Naive thymus-derived CD4-positive, alpha-beta T cell (primary cell): ENCODE measurements at regions not wholly inside any gene's neighbourhood (a gene's known extent, or its start where the extent isn't known, plus 50 kb on each side); places are given as distances from the start of the nearest gene placed in this dataset.

ENCODE experiments used
- ATAC-seq: fragments of 150-1000 bp; cut with Tn5 transposase; 2 replicates; pipeline ENCODE4 v1.10.0; 2021; ENCODE audit warnings: mild to moderate bottlenecking, moderate library complexity
- CTCF ChIA-PET: fragments of 350-600 bp; sonication (Branson Sonifier 250); formaldehyde crosslinking; loops from one replicate; lab custom pipeline; 2021; ENCODE audit warnings: antibody characterized with exemption; lab: Charles Lee
- POLR2A ChIA-PET: fragments of 350-600 bp; sonication (Branson Sonifier 250); formaldehyde crosslinking; loops from one replicate; lab custom pipeline; 2021; ENCODE audit warnings: antibody characterized with exemption, inconsistent platforms; lab: Charles Lee
- DNase-seq, 9 donors: peaks; one replicate each; pipeline versions ENCODE4 v3.0.0 to v3.0.0-alpha.2; 2020 to 2022; ENCODE audit warnings: mixed read lengths in 1 of 9
- H3K27ac ChIP-seq: one replicate; pipeline ENCODE4 v1.7.0; 2013; ENCODE audit warnings: mild to moderate bottlenecking, low read depth, low read length, moderate library complexity
- H3K27me3 ChIP-seq, 2 donors: one replicate each; pipeline ENCODE4 v1.7.0; 2013; ENCODE audit warnings: low read length in 2 of 2, mild to moderate bottlenecking in 2 of 2, moderate library complexity in 2 of 2; ENCODE audit not compliant: control insufficient read depth in 2 of 2, insufficient read depth in 2 of 2
- H3K36me3 ChIP-seq, 3 experiments: 1 replicate in 2 of 3; 2 replicates in 1 of 3; pipeline ENCODE4 v1.7.0; 2013; ENCODE audit warnings: low read length in 3 of 3, mild to moderate bottlenecking in 3 of 3, moderate library complexity in 1 of 3; ENCODE audit not compliant: insufficient read depth in 3 of 3, control insufficient read depth in 2 of 3
- H3K4me1 ChIP-seq, 2 donors: one replicate each; pipeline ENCODE4 v1.7.0; 2013; ENCODE audit warnings: low read length in 2 of 2, mild to moderate bottlenecking in 2 of 2, moderate library complexity in 1 of 2; ENCODE audit not compliant: control insufficient read depth in 2 of 2, insufficient read depth in 2 of 2
- H3K4me3 ChIP-seq: 2 replicates; pipeline ENCODE4 v1.7.0; 2013; ENCODE audit warnings: mild to moderate bottlenecking, low read length
- H3K9me3 ChIP-seq, 3 experiments: 1 replicate in 2 of 3; 2 replicates in 1 of 3; pipeline ENCODE4 v1.7.0; 2013; ENCODE audit warnings: low read length in 3 of 3; ENCODE audit not compliant: control insufficient read depth in 2 of 3
- H3K27ac Mint-ChIP-seq, 9 donors: one replicate each; pipeline ENCODE4 v1.8.0; 2020 to 2022; ENCODE audit warnings: mixed read lengths in 9 of 9, mild to moderate bottlenecking in 8 of 9, moderate library complexity in 5 of 9, inconsistent platforms in 2 of 9
- H3K27me3 Mint-ChIP-seq, 5 donors: one replicate each; pipeline ENCODE4 v1.8.0; 2021 to 2022; ENCODE audit warnings: mixed read lengths in 5 of 5, mild to moderate bottlenecking in 1 of 5
- H3K36me3 Mint-ChIP-seq, 5 donors: one replicate each; pipeline ENCODE4 v1.8.0; 2020 to 2022; ENCODE audit warnings: mixed read lengths in 5 of 5, mild to moderate bottlenecking in 3 of 5, inconsistent platforms in 1 of 5
- H3K4me1 Mint-ChIP-seq, 7 donors: one replicate each; pipeline ENCODE4 v1.8.0; 2020 to 2022; ENCODE audit warnings: mixed read lengths in 7 of 7, mild to moderate bottlenecking in 3 of 7, inconsistent platforms in 1 of 7
- H3K4me3 Mint-ChIP-seq, 10 donors: one replicate each; pipeline ENCODE4 v1.8.0; 2020 to 2022; ENCODE audit warnings: mild to moderate bottlenecking in 10 of 10, mixed read lengths in 10 of 10, moderate library complexity in 6 of 10, inconsistent platforms in 2 of 10
- H3K9me3 Mint-ChIP-seq, 11 donors: one replicate each; pipeline ENCODE4 v1.8.0; 2020 to 2022; ENCODE audit warnings: mixed read lengths in 11 of 11, mild to moderate bottlenecking in 4 of 11, inconsistent platforms in 1 of 11, moderate library complexity in 1 of 11
- intact Hi-C, 2 donors: fragments of 100-400 bp; cut with micrococcal nuclease; formaldehyde crosslinking; loops; one replicate each; pipeline ENCODE4 v1.15.1; 2023

DNA sequence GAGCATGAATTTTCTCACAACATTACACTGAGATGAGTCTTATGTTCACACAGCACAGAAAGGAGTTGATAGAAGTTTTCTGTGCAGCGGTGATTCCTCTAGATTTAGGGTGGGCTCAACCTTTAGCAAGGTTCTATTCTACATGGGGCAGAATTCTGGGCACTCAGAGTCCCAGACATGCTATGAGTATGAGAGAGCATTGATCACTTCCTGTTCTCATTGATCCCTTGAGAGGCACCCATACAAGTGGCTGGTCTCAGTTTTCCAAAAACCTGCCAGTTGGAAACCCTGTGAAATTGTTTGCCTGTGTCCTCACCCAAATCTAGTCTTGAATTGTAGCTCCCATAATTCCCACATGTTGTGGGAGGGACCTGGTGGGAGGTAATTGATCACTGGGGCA is 112.5 kb upstream of the NR2F2 start:
- H3K4me3 ChIP-seq, result no peak overlapping the region
- H3K36me3 ChIP-seq, result no peaks in the 10 kb centered on the region
- Mint-ChIP-seq H3K9me3 (peaks cover 0 to 15% (median 3%) of the 10 kb centered on the region in 11 donors), H3K27ac (no peak overlapping the region), H3K27me3 (peaks cover 0 to 32% (median 18%) of the 10 kb centered on the region in 5 donors), H3K4me3 (no peak overlapping the region), H3K4me1 (no peaks in the 10 kb centered on the region), H3K36me3 (peaks cover 0 to 4% (median 0%) of the 10 kb centered on the region in 5 donors)
- H3K27ac ChIP-seq, result no peak overlapping the region
- DNase-seq (no peak), ATAC-seq (no peak)
- CTCF ChIA-PET, result no interaction called here
- no peaks in the 10 kb centered on the region for H3K4me1 ChIP-seq
- no peaks in the 10 kb centered on the region for H3K27me3 ChIP-seq
- H3K9me3 ChIP-seq, result no peaks in the 10 kb centered on the region
- POLR2A ChIA-PET, result no interaction called here
- intact Hi-C loops, result no loop called here

DNA sequence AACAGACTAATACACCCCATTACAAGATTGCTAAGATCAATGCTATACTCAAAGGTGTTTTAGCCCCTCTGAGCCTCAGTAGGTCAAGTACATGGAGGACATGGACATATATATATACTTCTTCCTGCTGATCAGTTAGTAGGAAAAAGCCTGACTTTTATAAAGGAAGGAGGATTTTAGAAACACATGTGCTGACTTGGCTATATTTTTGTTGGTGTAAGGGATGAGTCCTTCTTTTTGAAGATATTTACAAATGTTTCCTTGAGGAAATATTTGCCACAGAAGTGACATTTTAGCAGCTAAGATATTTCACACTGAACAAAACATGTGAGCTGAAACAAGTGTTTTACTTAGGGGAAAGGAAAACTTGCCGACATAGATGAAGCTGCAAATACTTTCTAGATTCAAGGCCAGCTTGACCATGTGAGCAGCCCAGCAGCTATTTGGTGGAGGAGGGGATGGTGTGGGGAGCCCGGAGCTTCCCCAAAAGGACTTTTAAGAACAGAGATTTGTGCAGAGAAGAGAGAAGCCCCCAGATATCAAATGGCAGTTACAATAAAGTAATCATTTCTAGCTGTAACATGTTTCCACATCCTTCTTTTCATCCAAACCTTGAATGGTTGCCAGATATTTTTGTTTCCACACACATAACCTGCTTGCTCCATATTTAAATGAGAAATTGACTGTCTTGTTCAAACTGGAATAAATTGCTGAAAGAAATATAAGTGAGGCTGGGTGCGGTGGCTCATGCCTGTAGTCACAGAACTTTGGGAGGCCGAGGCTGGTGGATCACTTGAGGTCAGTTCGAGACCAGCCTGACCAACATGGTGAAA is 111.7 kb upstream of the NR2F2 start:
- peaks cover 0 to 39% (median 24%) of the 10 kb centered on the region in 5 donors for H3K27me3 Mint-ChIP-seq

DNA sequence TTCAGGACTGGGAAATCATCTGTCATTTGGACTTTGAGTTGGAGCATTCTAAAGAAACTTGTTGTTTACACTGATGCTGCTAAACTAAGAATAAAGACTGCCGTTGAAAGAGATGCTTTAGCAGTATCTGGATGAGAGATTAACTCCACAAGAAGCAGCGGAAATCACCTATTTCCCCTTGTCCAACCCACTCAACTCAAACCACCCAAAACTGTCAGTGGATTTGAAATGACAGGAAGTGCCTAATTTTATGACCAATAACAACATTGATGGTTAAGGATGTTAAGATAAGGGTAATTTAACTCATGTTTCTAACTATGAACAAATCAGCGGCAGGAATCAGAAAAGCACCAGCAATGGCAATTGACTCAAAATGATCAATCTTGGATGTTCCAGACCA is 110.8 kb upstream of the NR2F2 start:
- Histone ChIP-seq H3K4me1 (no peaks in the 10 kb centered on the region), H3K9me3 (no peaks in the 10 kb centered on the region), H3K4me3 (no peak overlapping the region), H3K27ac (no peak overlapping the region), H3K27me3 (no peaks in the 10 kb centered on the region), H3K36me3 (no peaks in the 10 kb centered on the region)
- ATAC-seq (no peak), DNase-seq (no peak)
- Mint-ChIP-seq H3K4me1 (no peaks in the 10 kb centered on the region), H3K27ac (no peak overlapping the region), H3K36me3 (peaks cover 0 to 4% (median 0%) of the 10 kb centered on the region in 5 donors), H3K27me3 (peaks cover 0 to 41% (median 25%) of the 10 kb centered on the region in 5 donors), H3K9me3 (peaks cover 0 to 15% (median 3%) of the 10 kb centered on the region in 11 donors), H3K4me3 (no peak overlapping the region)
- intact Hi-C loops, result no loop called here
- ChIA-PET CTCF (no interaction called here), POLR2A (no interaction called here)

More for the DNA sequence above, 111.7 kb upstream of the NR2F2 start:
- peaks cover 0 to 4% (median 0%) of the 10 kb centered on the region in 5 donors for H3K36me3 Mint-ChIP-seq
- no peaks in the 10 kb centered on the region for H3K4me1 Mint-ChIP-seq
- no peak for ATAC-seq
- peaks cover 0 to 15% (median 3%) of the 10 kb centered on the region in 11 donors for H3K9me3 Mint-ChIP-seq
- H3K4me3 Mint-ChIP-seq, result no peak overlapping the region
- ChIA-PET POLR2A (no interaction called here), CTCF (no interaction called here)
- H3K36me3 ChIP-seq, result no peaks in the 10 kb centered on the region
- H3K27ac ChIP-seq, result no peak overlapping the region
- no peaks in the 10 kb centered on the region for H3K27me3 ChIP-seq
- DNase-seq, result no peak
- no peak overlapping the region for H3K4me3 ChIP-seq
- H3K9me3 ChIP-seq, result no peaks in the 10 kb centered on the region
- intact Hi-C loops, result no loop called here
- H3K27ac Mint-ChIP-seq, result no peak overlapping the region
- H3K4me1 ChIP-seq, result no peaks in the 10 kb centered on the region

DNA sequence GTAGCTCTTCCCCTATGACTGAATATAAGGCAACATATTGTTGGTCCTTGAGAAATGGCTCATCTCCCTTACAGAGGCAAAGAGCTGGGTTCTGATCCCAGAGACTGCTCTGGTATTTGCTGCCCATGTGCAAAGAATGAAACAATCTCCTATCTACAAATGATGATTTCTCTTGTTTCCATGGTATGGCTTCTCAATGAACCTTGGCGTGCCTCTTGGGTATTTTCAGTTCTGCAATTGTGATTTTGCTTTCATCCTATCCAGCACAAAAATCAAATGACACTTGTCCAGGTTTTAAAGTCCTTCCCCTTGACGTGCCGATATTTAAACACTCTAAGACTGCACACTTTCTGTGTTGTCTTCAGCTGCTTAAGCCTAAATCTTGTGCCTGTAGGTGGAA is 109.8 kb upstream of the NR2F2 start:
- ChIA-PET POLR2A (no interaction called here), CTCF (no interaction called here)
- Mint-ChIP-seq H3K27ac (no peak overlapping the region), H3K9me3 (peaks cover 0 to 15% (median 3%) of the 10 kb centered on the region in 11 donors), H3K36me3 (peaks cover 0 to 4% (median 0%) of the 10 kb centered on the region in 5 donors), H3K4me1 (no peaks in the 10 kb centered on the region), H3K4me3 (no peak overlapping the region), H3K27me3 (peaks cover 0 to 44% (median 27%) of the 10 kb centered on the region in 5 donors)
- ATAC-seq (no peak), DNase-seq (no peak)
- no peaks in the 10 kb centered on the region for H3K9me3 ChIP-seq
- no peak overlapping the region for H3K4me3 ChIP-seq
- H3K27ac ChIP-seq, result no peak overlapping the region
- no peaks in the 10 kb centered on the region for H3K4me1 ChIP-seq
- intact Hi-C loops, result no loop called here
- no peaks in the 10 kb centered on the region for H3K36me3 ChIP-seq
- H3K27me3 ChIP-seq, result no peaks in the 10 kb centered on the region

DNA sequence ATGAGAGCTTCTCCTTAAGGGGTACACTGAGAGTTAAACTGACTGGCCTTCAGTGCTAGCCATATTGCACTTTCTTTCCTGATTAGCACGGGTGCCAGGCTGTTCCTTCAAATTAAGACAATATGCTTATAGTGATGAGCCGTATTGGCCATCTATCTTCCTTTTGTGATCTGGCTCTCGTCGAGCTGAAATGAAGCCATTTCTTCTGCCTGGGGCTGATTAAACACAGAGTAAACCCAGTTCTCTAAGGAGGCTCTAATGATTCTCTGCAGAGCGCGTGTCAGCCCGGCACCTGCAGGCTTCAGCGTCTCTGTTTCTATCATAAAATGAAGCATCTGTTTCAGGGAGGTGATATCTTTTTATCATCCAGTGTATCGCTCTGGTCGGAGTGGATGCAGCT is 107.5 kb upstream of the NR2F2 start:
- POLR2A ChIA-PET, result no interaction called here
- intact Hi-C loops, result no loop called here
- H3K4me3 Mint-ChIP-seq, result no peak overlapping the region

DNA sequence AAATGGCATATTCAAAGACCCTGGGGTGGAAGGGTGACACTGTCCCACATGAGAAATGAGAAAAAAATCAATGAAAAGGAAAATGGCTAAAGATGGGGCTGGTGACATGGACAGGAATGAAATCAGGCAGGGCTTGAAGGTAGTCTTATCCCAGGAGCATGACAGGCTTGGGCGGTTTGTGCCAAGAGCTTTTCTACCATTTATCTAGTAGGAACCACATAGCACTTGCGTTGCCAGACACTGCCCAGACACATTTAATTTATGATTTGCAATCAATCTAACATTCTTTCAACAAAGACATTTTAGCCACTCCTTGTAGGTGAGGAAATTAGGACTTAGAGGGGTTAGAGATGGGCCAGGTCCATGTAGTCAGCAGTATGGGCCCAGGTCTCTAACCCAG is 106.6 kb upstream of the NR2F2 start:
- H3K36me3 ChIP-seq, result no peaks in the 10 kb centered on the region
- ChIA-PET CTCF (no interaction called here), POLR2A (no interaction called here)
- Mint-ChIP-seq H3K9me3 (peaks cover 0 to 6% (median 0%) of the 10 kb centered on the region in 11 donors), H3K36me3 (peaks cover 0 to under 1% (median 0%) of the 10 kb centered on the region in 5 donors), H3K27ac (no peak overlapping the region), H3K4me3 (no peak overlapping the region), H3K4me1 (no peaks in the 10 kb centered on the region), H3K27me3 (peaks cover 0 to 39% (median 28%) of the 10 kb centered on the region in 5 donors)
- intact Hi-C loops, result no loop called here
- H3K27ac ChIP-seq, result no peak overlapping the region
- H3K4me3 ChIP-seq, result no peak overlapping the region
- H3K4me1 ChIP-seq, result no peaks in the 10 kb centered on the region
- no peak for DNase-seq
- no peaks in the 10 kb centered on the region for H3K27me3 ChIP-seq
- H3K9me3 ChIP-seq, result no peaks in the 10 kb centered on the region
- no peak for ATAC-seq

More for the DNA sequence above, 107.5 kb upstream of the NR2F2 start:
- CTCF ChIA-PET, result no interaction called here
- no peaks in the 10 kb centered on the region for H3K4me1 Mint-ChIP-seq
- peaks cover 0 to 9% (median 0%) of the 10 kb centered on the region in 11 donors for H3K9me3 Mint-ChIP-seq
- Histone ChIP-seq H3K27me3 (no peaks in the 10 kb centered on the region), H3K9me3 (no peaks in the 10 kb centered on the region), H3K4me1 (no peaks in the 10 kb centered on the region), H3K27ac (no peak overlapping the region), H3K4me3 (no peak overlapping the region), H3K36me3 (no peaks in the 10 kb centered on the region)
- no peak overlapping the region for H3K27ac Mint-ChIP-seq
- H3K36me3 Mint-ChIP-seq, result peaks cover 0 to 4% (median 0%) of the 10 kb centered on the region in 5 donors
- ATAC-seq (no peak), DNase-seq (no peak)
- H3K27me3 Mint-ChIP-seq, result peaks cover 0 to 38% (median 35%) of the 10 kb centered on the region in 5 donors
